Trophoblast cell (in vitro differentiated cells and primary cell): ENCODE measurements at regions not wholly inside any gene's neighbourhood (a gene's known extent, or its start where the extent isn't known, plus 50 kb on each side); places are given as distances from the start of the nearest gene placed in this dataset.
A peak's percentile ranks its signal among the peaks of the same experiment; 100 is the strongest.

Source experiments
- DNase-seq, 2 donors: peaks; one replicate each; pipeline ENCODE4 v3.0.0-alpha.2; 2016
- H2AFZ ChIP-seq: 2 replicates; pipeline ENCODE4 v1.6.1; 2013; ENCODE audit warnings: low read length, moderate library complexity, mild to moderate bottlenecking; ENCODE audit not compliant: insufficient read depth, poor library complexity
- H2AK5ac ChIP-seq: 2 replicates; pipeline ENCODE4 v1.6.1; 2013; ENCODE audit warnings: mild to moderate bottlenecking, low read length
- H2BK120ac ChIP-seq: 2 replicates; pipeline ENCODE4 v1.6.1; 2013; ENCODE audit warnings: low read length, mild to moderate bottlenecking, moderate library complexity; ENCODE audit not compliant: insufficient read depth, poor library complexity
- H2BK12ac ChIP-seq: 2 replicates; pipeline ENCODE4 v1.6.1; 2013; ENCODE audit warnings: mild to moderate bottlenecking, low read length, moderate library complexity
- H2BK5ac ChIP-seq: 2 replicates; pipeline ENCODE4 v1.6.1; 2013; ENCODE audit warnings: low read length, low read depth, moderate library complexity, mild to moderate bottlenecking; ENCODE audit not compliant: poor library complexity
- H3K14ac ChIP-seq: 2 replicates; pipeline ENCODE4 v1.6.1; 2013; ENCODE audit warnings: mild to moderate bottlenecking, low read length
- H3K18ac ChIP-seq: 2 replicates; pipeline ENCODE4 v1.6.1; 2013; ENCODE audit warnings: mild to moderate bottlenecking, low read length
- H3K23ac ChIP-seq: 2 replicates; pipeline ENCODE4 v1.6.1; 2013; ENCODE audit warnings: low read length
- H3K27ac ChIP-seq: 2 replicates; pipeline ENCODE4 v1.5.1; 2013; ENCODE audit warnings: low read depth, mild to moderate bottlenecking, inconsistent platforms, low read length, moderate library complexity
- H3K27me3 ChIP-seq: 2 replicates; pipeline ENCODE4 v1.6.1; 2013; ENCODE audit warnings: inconsistent platforms, mild to moderate bottlenecking, low read length, moderate library complexity; ENCODE audit not compliant: insufficient read depth
- H3K36me3 ChIP-seq, 2 experiments: 1 replicate in 1 of 2; 2 replicates in 1 of 2; pipeline ENCODE4 v1.6.1; 2013; ENCODE audit warnings: low read length in 2 of 2, mild to moderate bottlenecking in 2 of 2, moderate library complexity in 1 of 2; ENCODE audit not compliant: insufficient read depth in 2 of 2, control insufficient read depth in 1 of 2
- H3K4ac ChIP-seq: 2 replicates; pipeline ENCODE4 v1.6.1; 2013; ENCODE audit warnings: low read depth, mild to moderate bottlenecking, low read length, moderate library complexity
- H3K4me1 ChIP-seq, 2 experiments: 1 replicate in 1 of 2; 2 replicates in 1 of 2; pipeline ENCODE4 v1.6.1; 2013; ENCODE audit warnings: low read length in 2 of 2, mild to moderate bottlenecking in 2 of 2, moderate library complexity in 1 of 2; ENCODE audit not compliant: insufficient read depth in 2 of 2, control insufficient read depth in 1 of 2
- H3K4me2 ChIP-seq: 2 replicates; pipeline ENCODE4 v1.6.1; 2013; ENCODE audit warnings: inconsistent platforms, mild to moderate bottlenecking, low read length, moderate library complexity
- H3K4me3 ChIP-seq: 2 replicates; pipeline ENCODE4 v1.5.1; 2013; ENCODE audit warnings: mild to moderate bottlenecking, low read depth, low read length, inconsistent platforms
- H3K79me1 ChIP-seq: one replicate; pipeline ENCODE4 v1.6.1; 2013; ENCODE audit warnings: low read length
- H3K79me2 ChIP-seq: 2 replicates; pipeline ENCODE4 v1.6.1; 2013; ENCODE audit warnings: low read length, mild to moderate bottlenecking; ENCODE audit not compliant: control insufficient read depth, insufficient read depth, poor library complexity
- H3K9ac ChIP-seq: 2 replicates; pipeline ENCODE4 v1.6.1; 2013; ENCODE audit warnings: mild to moderate bottlenecking, low read length
- H3K9me3 ChIP-seq: 2 replicates; pipeline ENCODE4 v1.6.1; 2013; ENCODE audit warnings: low read depth, mild to moderate bottlenecking, control low read depth, inconsistent platforms, low read length; ENCODE audit not compliant: insufficient read depth
- H4K12ac ChIP-seq: 2 replicates; pipeline ENCODE4 v1.6.1; 2013; ENCODE audit warnings: low read depth, mild to moderate bottlenecking, low read length, moderate library complexity
- H4K8ac ChIP-seq: 2 replicates; pipeline ENCODE4 v1.6.1; 2013; ENCODE audit warnings: low read depth, mild to moderate bottlenecking, low read length, moderate library complexity
- H4K91ac ChIP-seq: one replicate; pipeline ENCODE4 v1.6.1; 2013; ENCODE audit warnings: low read depth, mild to moderate bottlenecking, low read length, moderate library complexity
- WGBS: extraction: QIAGEN DNeasy Blood & Tissue Kit; methylation state at CpG from one replicate; pipeline ENCODE4 v1.1.7; 2013; ENCODE audit warnings: missing lambda C conversion rate; ENCODE audit not compliant: insufficient read length, insufficient coverage; ENCODE audit errors: extremely low coverage; 5-methylcytosine and 5-hydroxymethylcytosine counted together

DNA sequence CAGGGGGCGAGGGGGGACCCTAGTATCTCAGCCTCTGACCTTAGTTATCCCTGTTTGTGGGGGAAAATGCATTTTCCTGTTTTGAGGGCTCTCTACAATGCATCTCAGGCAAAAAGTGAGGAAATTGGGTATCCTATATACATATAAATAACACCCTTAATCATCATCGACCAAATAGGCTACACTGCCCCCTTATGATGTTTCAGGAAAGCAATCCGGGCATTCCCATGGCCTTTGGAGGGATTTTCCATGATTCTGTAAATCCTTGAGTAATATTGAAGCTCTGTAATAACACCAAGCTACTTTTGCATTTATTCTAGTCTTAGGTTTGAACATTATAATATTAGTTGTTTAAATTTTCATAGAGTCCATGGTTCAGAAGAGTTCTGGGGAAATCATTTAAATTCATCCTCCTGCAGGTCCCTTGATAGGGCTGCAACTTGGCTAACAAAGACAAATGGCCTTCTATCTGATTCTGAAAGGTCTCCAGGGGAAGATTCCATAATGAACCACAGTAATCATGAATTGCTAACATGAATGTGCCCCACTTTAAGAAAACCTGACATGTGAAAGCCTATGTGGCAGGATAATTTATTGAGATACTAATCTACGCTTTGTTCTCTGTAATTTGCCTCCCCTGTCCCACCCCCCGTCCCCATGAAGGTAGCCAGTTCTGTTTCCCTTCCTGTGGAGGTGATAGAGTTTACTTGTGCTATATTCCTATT is 91.5 kb upstream of the SCOC start:
- Histone ChIP-seq H4K91ac (no peak overlapping the region), H3K4me2 (no peak overlapping the region), H2BK12ac (no peak overlapping the region), H3K9ac (no peak overlapping the region), H2BK5ac (no peak overlapping the region), H3K23ac (no peak overlapping the region), H3K9me3 (no peaks in the 10 kb centered on the region), H3K4ac (no peak overlapping the region), H3K14ac (no peak overlapping the region), H3K18ac (no peak overlapping the region), H2BK120ac (no peak overlapping the region), H3K4me3 (no peak overlapping the region), H3K27me3 (no peaks in the 10 kb centered on the region), H2AK5ac (no peak overlapping the region), H4K12ac (no peak overlapping the region), H3K4me1 (no peaks in the 10 kb centered on the region), H3K27ac (no peak overlapping the region), H4K8ac (no peak overlapping the region), H3K79me1 (no peaks in the 10 kb centered on the region), H3K79me2 (no peaks in the 10 kb centered on the region), H3K36me3 (no peaks in the 10 kb centered on the region), H2AFZ (no peak overlapping the region)
- peak in 1 of 2 donors; percentile 10 for DNase-seq
- WGBS: no CpG with 5 or more reads among the region's 5 CpGs

DNA sequence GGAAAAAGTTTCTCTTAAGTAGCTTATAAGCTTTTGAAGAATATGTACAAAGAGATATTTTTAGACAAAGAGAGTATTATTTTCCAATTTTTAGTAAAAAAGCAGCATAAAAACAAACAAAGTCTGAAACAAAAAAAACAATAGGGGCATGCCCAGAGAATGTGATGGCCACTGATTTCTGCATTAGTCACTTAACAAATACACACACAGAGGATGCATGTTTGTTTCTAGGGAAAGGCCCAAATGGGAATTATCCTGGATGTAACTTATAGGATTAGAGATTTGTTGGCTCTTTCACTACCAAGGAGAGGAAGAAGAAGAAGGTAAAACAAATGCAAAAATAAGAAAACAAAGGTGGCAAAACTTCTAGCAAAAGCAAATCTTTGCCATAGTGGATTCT is 95.9 kb upstream of the SCOC start:
- Histone ChIP-seq H3K4me1 (peaks cover 0 to 2% of the 10 kb centered on the region in 2 experiments), H3K79me2 (no peaks in the 10 kb centered on the region), H3K4me2 (no peak overlapping the region), H3K79me1 (no peaks in the 10 kb centered on the region), H3K14ac (no peak overlapping the region), H3K9me3 (no peaks in the 10 kb centered on the region), H3K9ac (no peak overlapping the region), H2AK5ac (no peak overlapping the region), H3K27ac (no peak overlapping the region), H2BK5ac (no peak overlapping the region), H3K23ac (no peak overlapping the region), H4K91ac (no peak overlapping the region), H3K27me3 (no peaks in the 10 kb centered on the region), H3K4ac (no peak overlapping the region), H2AFZ (no peak overlapping the region), H3K36me3 (no peaks in the 10 kb centered on the region), H4K12ac (no peak overlapping the region), H2BK120ac (no peak overlapping the region), H2BK12ac (no peak overlapping the region), H4K8ac (no peak overlapping the region), H3K18ac (no peak overlapping the region), H3K4me3 (no peak overlapping the region)
- DNase-seq: no peak

DNA sequence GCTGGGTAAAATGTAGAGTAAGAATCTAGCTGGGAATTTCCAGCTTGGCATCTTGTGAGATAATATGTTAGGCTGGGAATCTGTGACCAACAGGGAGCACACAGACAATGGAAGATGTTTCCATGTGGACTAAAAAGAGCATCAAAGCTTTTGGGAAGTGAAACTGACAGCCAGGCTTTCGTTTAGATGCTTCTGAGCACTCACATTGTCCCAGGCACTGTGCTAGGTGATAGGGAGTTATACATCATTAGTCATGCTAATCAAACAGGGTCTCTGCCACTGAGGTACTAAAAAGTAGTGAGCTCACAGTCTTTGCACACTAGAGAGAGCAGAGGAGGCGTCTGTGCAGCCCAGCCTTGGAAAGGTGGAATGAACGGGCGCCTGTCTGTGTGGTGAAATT is 101.9 kb upstream of the SCOC start:
- Histone ChIP-seq H3K27ac (no peak overlapping the region), H3K4ac (no peak overlapping the region), H2BK12ac (no peak overlapping the region), H3K4me3 (no peak overlapping the region), H3K79me2 (no peaks in the 10 kb centered on the region), H3K23ac (no peak overlapping the region), H3K79me1 (peaks cover 16% of the 10 kb centered on the region), H3K4me2 (no peak overlapping the region), H2AFZ (no peak overlapping the region), H4K91ac (no peak overlapping the region), H3K27me3 (no peaks in the 10 kb centered on the region), H4K12ac (no peak overlapping the region), H4K8ac (no peak overlapping the region), H3K36me3 (no peaks in the 10 kb centered on the region), H3K4me1 (peaks cover 8 to 18% of the 10 kb centered on the region in 2 experiments), H2BK120ac (no peak overlapping the region), H2BK5ac (no peak overlapping the region), H3K9ac (no peak overlapping the region), H3K14ac (no peak overlapping the region), H3K18ac (no peak overlapping the region), H3K9me3 (no peaks in the 10 kb centered on the region), H2AK5ac (no peak overlapping the region)
- DNase-seq: no peak
- WGBS: no CpG with 5 or more reads among the region's 4 CpGs

DNA sequence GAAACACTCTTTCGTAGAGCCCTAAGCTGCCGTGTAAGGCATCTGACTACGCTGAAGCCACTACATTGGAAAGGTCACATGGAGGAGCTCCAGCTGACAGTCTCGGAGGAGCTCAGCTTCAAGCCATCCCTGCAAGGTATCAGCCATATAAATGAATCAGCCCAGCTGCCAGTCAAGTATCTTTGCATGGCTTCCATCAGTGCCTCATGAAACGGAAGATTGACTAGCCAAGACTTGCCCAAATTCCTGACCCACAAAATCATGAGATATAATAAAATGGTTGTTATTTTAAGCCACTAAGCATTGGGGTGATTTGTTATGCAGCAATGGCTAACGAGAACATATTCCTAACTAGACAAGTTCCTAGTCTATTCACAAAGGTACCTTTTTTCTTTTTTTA is 104.1 kb upstream of the SCOC start:
- Histone ChIP-seq H3K4ac (peak overlapping the region; percentile 49), H3K27ac (no peak overlapping the region), H3K36me3 (no peaks in the 10 kb centered on the region), H2AK5ac (peak overlapping the region; percentile 94), H2BK5ac (no peak overlapping the region), H4K91ac (peak overlapping the region; percentile 89), H4K8ac (peak overlapping the region; percentile 55), H3K23ac (no peak overlapping the region), H3K9me3 (no peaks in the 10 kb centered on the region), H2BK120ac (peak overlapping the region; percentile 73), H4K12ac (no peak overlapping the region), H3K79me2 (no peaks in the 10 kb centered on the region), H3K27me3 (no peaks in the 10 kb centered on the region), H3K9ac (no peak overlapping the region), H3K18ac (peak overlapping the region; percentile 75), H3K4me3 (no peak overlapping the region), H3K4me1 (peaks cover 8 to 21% of the 10 kb centered on the region in 2 experiments), H2AFZ (no peak overlapping the region), H3K4me2 (no peak overlapping the region), H3K79me1 (peaks cover 22% of the 10 kb centered on the region), H2BK12ac (peak overlapping the region; percentile 99), H3K14ac (peak overlapping the region; percentile 74)
- no peak for DNase-seq
- WGBS: no CpG with 5 or more reads among the region's 6 CpGs
